ENCODE measurements at regions not wholly inside any gene's neighbourhood (a gene's known extent, or its start where the extent isn't known, plus 50 kb on each side); places are given as distances from the start of the nearest gene placed in this dataset.

- DNase-seq: no peak
- Histone ChIP-seq H3K36me3 (no peaks in the 10 kb centered on the region), H3K27me3 (replicated peaks in 1 of 7) (peaks cover 0 to 13% (median 0%) of the 10 kb centered on the region in 7 donors), H3K9me3 (no peaks in the 10 kb centered on the region), H3K4me1 (peaks cover 0 to 8% (median 0%) of the 10 kb centered on the region in 6 donors), H3K27ac (no peak overlapping the region), H3K4me3 (no peak overlapping the region)
- intact Hi-C loops (cut with DNase I; ENCODE audit: low total_unique reads): no loop called here
- 89 to 97% (median 93%) methylated on average over 1 of the region's 1 CpG for WGBS, 5 donors
- TF ChIP-seq POLR2AphosphoS5 (IDR thresholded peaks at IDR 0.05): no peak
- no peak for TF ChIP-seq POLR2A (IDR thresholded peaks at IDR 0.05)
- no peak for TF ChIP-seq CTCF (IDR thresholded peaks at IDR 0.05 in 8 of 11, conservative IDR thresholded peaks at IDR 0.05 in 3 of 11)
These were observed 221.3 kb upstream of the CST7 start for GRCh38 chr20:24727795-24728194.

- no peak overlapping the region for H3K27ac ChIP-seq
- intact Hi-C loops (cut with DNase I; ENCODE audit: low total_unique reads): no loop called here
- TF ChIP-seq POLR2AphosphoS5 (IDR thresholded peaks at IDR 0.05): no peak
- no peak for TF ChIP-seq CTCF (IDR thresholded peaks at IDR 0.05 in 8 of 11, conservative IDR thresholded peaks at IDR 0.05 in 3 of 11)
- TF ChIP-seq POLR2A (IDR thresholded peaks at IDR 0.05): no peak
- H3K27me3 ChIP-seq (replicated peaks in 1 of 7): no peaks in the 10 kb centered on the region
- no peak for DNase-seq
- WGBS, 5 donors: 87 to 96% (median 93%) methylated on average over 17 of the region's 17 CpGs
- H3K36me3 ChIP-seq: no peaks in the 10 kb centered on the region
- H3K4me1 ChIP-seq: no peaks in the 10 kb centered on the region
- no peak overlapping the region for H3K4me3 ChIP-seq
- H3K9me3 ChIP-seq: no peaks in the 10 kb centered on the region
These were observed 219.0 kb upstream of the CST7 start for GRCh38 chr20:24729896-24730605.

- Histone ChIP-seq H3K9me3 (no peaks in the 10 kb centered on the region), H3K27ac (no peak overlapping the region), H3K4me3 (no peak overlapping the region), H3K4me1 (no peaks in the 10 kb centered on the region), H3K27me3 (replicated peaks in 1 of 7) (no peaks in the 10 kb centered on the region), H3K36me3 (no peaks in the 10 kb centered on the region)
- TF ChIP-seq POLR2AphosphoS5 (IDR thresholded peaks at IDR 0.05) (no peak), CTCF (IDR thresholded peaks at IDR 0.05 in 8 of 11, conservative IDR thresholded peaks at IDR 0.05 in 3 of 11) (no peak), POLR2A (IDR thresholded peaks at IDR 0.05) (no peak)
- WGBS, 5 donors: 86 to 95% (median 90%) methylated on average over 10 of the region's 10 CpGs
- intact Hi-C loops (cut with DNase I; ENCODE audit: low total_unique reads): no loop called here
- no peak for DNase-seq
These were observed 218.3 kb upstream of the CST7 start for GRCh38 chr20:24730750-24731149.

- no peak overlapping the region for H3K4me3 ChIP-seq
- whole genome bisulfite sequencing, 5 donors: 82 to 91% (median 85%) methylated on average over 10 of the region's 10 CpGs
These were observed 217.8 kb upstream of the CST7 start for GRCh38 chr20:24731312-24731711.

More at GRCh38 chr20:24731312-24731711, 217.8 kb upstream of the CST7 start:
- Histone ChIP-seq H3K36me3 (no peaks in the 10 kb centered on the region), H3K4me1 (no peaks in the 10 kb centered on the region), H3K27ac (no peak overlapping the region), H3K9me3 (no peaks in the 10 kb centered on the region), H3K27me3 (replicated peaks in 1 of 7) (no peaks in the 10 kb centered on the region)
- TF ChIP-seq POLR2AphosphoS5 (IDR thresholded peaks at IDR 0.05): no peak
- no peak for TF ChIP-seq POLR2A (IDR thresholded peaks at IDR 0.05)
- no peak for TF ChIP-seq CTCF (IDR thresholded peaks at IDR 0.05 in 8 of 11, conservative IDR thresholded peaks at IDR 0.05 in 3 of 11)
- intact Hi-C loops (cut with DNase I; ENCODE audit: low total_unique reads): no loop called here
- no peak for DNase-seq
